ENCODE measurements at regions not wholly inside any gene's neighbourhood (a gene's known extent, or its start where the extent isn't known, plus 50 kb on each side); places are given as distances from the start of the nearest gene placed in this dataset.
"Not testable (repeated sequence)": the region's sequence is repeated elsewhere in the genome, so short reads cannot be mapped to it uniquely, and the experiment has no call there.

- H3K9me3 ChIP-seq, result peaks cover 0 to 3% (median 0%) of the 10 kb centered on the region in 11 donors
- no peak overlapping the region for H3K27ac ChIP-seq
- peaks cover 0 to 19% (median 3%) of the 10 kb centered on the region in 9 donors for H3K4me1 ChIP-seq
- no peaks in the 10 kb centered on the region for H3K27me3 ChIP-seq
- WGBS, 2 donors, result 86 to 93% methylated on average over 5 of the region's 5 CpGs
- no peak for ATAC-seq
- no peak for TF ChIP-seq CTCF (IDR thresholded peaks at IDR 0.05)
- no peaks in the 10 kb centered on the region for H3K36me3 ChIP-seq
- no peak for DNase-seq
- no peak overlapping the region for H3K4me3 ChIP-seq
- intact Hi-C loops (cut with DNase I), result no loop called here
These were observed 194.3 kb downstream of the DLEU7 start for GRCh38 chr13:50649211-50649610.

- intact Hi-C loops (cut with DNase I), result no loop called here
- Histone ChIP-seq H3K9me3 (peaks cover 0 to 3% (median 0%) of the 10 kb centered on the region in 11 donors), H3K4me1 (peaks cover 0 to 19% (median 3%) of the 10 kb centered on the region in 9 donors), H3K27me3 (no peaks in the 10 kb centered on the region), H3K27ac (no peak overlapping the region), H3K36me3 (no peaks in the 10 kb centered on the region), H3K4me3 (no peak overlapping the region)
- no peak for ATAC-seq
- no peak for DNase-seq
- TF ChIP-seq CTCF (IDR thresholded peaks at IDR 0.05), result no peak
- WGBS, 2 donors, result 57 to 67% methylated on average over 11 of the region's 11 CpGs
These were observed 192.6 kb downstream of the DLEU7 start for GRCh38 chr13:50650592-50651504.

GRCh38 chr13:50651922-50652321, 191.6 kb downstream of the DLEU7 start:
- Histone ChIP-seq H3K27ac (no peak overlapping the region), H3K36me3 (no peaks in the 10 kb centered on the region), H3K4me3 (no peak overlapping the region), H3K9me3 (peaks cover 0 to 3% (median 0%) of the 10 kb centered on the region in 11 donors), H3K27me3 (no peaks in the 10 kb centered on the region), H3K4me1 (peaks cover 0 to 19% (median 3%) of the 10 kb centered on the region in 9 donors)
- 68 to 71% methylated on average over 3 of the region's 3 CpGs for WGBS, 2 donors
- intact Hi-C loops (cut with DNase I), result no loop called here
- TF ChIP-seq CTCF (IDR thresholded peaks at IDR 0.05), result no peak
- no peak for ATAC-seq
- DNase-seq, result no peak

GRCh38 chr13:50654331-50654730, 189.2 kb downstream of the DLEU7 start:
- Histone ChIP-seq H3K4me1 (peaks cover 0 to 19% (median 3%) of the 10 kb centered on the region in 9 donors), H3K9me3 (no peaks in the 10 kb centered on the region), H3K4me3 (no peak overlapping the region), H3K36me3 (no peaks in the 10 kb centered on the region), H3K27me3 (no peaks in the 10 kb centered on the region), H3K27ac (no peak overlapping the region)
- 91 to 95% methylated on average over 4 of the region's 4 CpGs for WGBS, 2 donors
- DNase-seq (no peak), ATAC-seq (no peak)
- intact Hi-C loops (cut with DNase I), result no loop called here
- TF ChIP-seq CTCF (IDR thresholded peaks at IDR 0.05), result no peak

GRCh38 chr13:50661881-50662280, 181.6 kb downstream of the DLEU7 start:
- H3K27me3 ChIP-seq; H3K27ac ChIP-seq; intact Hi-C loops (cut with DNase I); H3K4me1 ChIP-seq; H3K36me3 ChIP-seq; H3K4me3 ChIP-seq; DNase-seq; ATAC-seq: not testable (repeated sequence)
- whole genome bisulfite sequencing, 2 donors, result 91 to 96% methylated on average over 5 of the region's 5 CpGs
- peaks cover 0 to 15% (median 0%) of the 10 kb centered on the region in 11 donors for H3K9me3 ChIP-seq
